DLD1 (cell line): ENCODE measurements at regions not wholly inside any gene's neighbourhood (a gene's known extent, or its start where the extent isn't known, plus 50 kb on each side); places are given as distances from the start of the nearest gene placed in this dataset.

Experiments used
- in situ Hi-C: cut with HindIII; loops from 2 replicates; pipeline ENCODE4 v1.10.0; 2017; ENCODE audit warnings: low sequenced_read_pairs

GRCh38 chr2:4134551-4135550 is 431.5 kb downstream of the DCDC2C start:
- in situ Hi-C loops = no loop called here

- in situ Hi-C loops = no loop called here
These were observed 432.4 kb downstream of the DCDC2C start for GRCh38 chr2:4135765-4136164.

- in situ Hi-C loops = no loop called here
These were observed 435.9 kb downstream of the DCDC2C start for GRCh38 chr2:4139316-4139715.

- in situ Hi-C loops = no loop called here
These were observed 436.4 kb downstream of the DCDC2C start for GRCh38 chr2:4139731-4140130.

GRCh38 chr2:4140281-4140970 is 437.1 kb downstream of the DCDC2C start:
- in situ Hi-C loops = no loop called here

- in situ Hi-C loops = no loop called here
These were observed 441.4 kb downstream of the DCDC2C start for GRCh38 chr2:4144731-4145130.

- in situ Hi-C loops = no loop called here
These were observed 448.1 kb downstream of the DCDC2C start for GRCh38 chr2:4151521-4151920.

- in situ Hi-C loops = no loop called here
These were observed 448.7 kb downstream of the DCDC2C start for GRCh38 chr2:4152051-4152450.

GRCh38 chr2:4168834-4169233 is 465.5 kb downstream of the DCDC2C start:
- in situ Hi-C loops = no loop called here

GRCh38 chr2:4174796-4175195 is 471.4 kb downstream of the DCDC2C start:
- in situ Hi-C loops = no loop called here

GRCh38 chr2:4175343-4175742 is 472.0 kb downstream of the DCDC2C start:
- in situ Hi-C loops = no loop called here

- in situ Hi-C loops = no loop called here
These were observed 477.3 kb downstream of the DCDC2C start for GRCh38 chr2:4180631-4181030.

GRCh38 chr2:4181062-4181461 is 477.7 kb downstream of the DCDC2C start:
- in situ Hi-C loops = no loop called here

- in situ Hi-C loops = no loop called here
These were observed 485.2 kb downstream of the DCDC2C start for GRCh38 chr2:4188561-4188960.

GRCh38 chr2:4190548-4190947 is 487.2 kb downstream of the DCDC2C start:
- in situ Hi-C loops = no loop called here

GRCh38 chr2:4192119-4192518 is 488.7 kb downstream of the DCDC2C start:
- in situ Hi-C loops = no loop called here

- in situ Hi-C loops = no loop called here
These were observed 511.2 kb downstream of the DCDC2C start for GRCh38 chr2:4214444-4215205.

- in situ Hi-C loops = no loop called here
These were observed 514.4 kb downstream of the DCDC2C start for GRCh38 chr2:4217737-4218136.

- in situ Hi-C loops = no loop called here
These were observed 515.7 kb downstream of the DCDC2C start for GRCh38 chr2:4219101-4219500.

GRCh38 chr2:4219571-4219970 is 516.2 kb downstream of the DCDC2C start:
- in situ Hi-C loops = no loop called here

- in situ Hi-C loops = no loop called here
These were observed 518.1 kb downstream of the DCDC2C start for GRCh38 chr2:4221434-4221833.
